Liver (tissue), 3 donors: ENCODE measurements at regions not wholly inside any gene's neighbourhood (a gene's known extent, or its start where the extent isn't known, plus 50 kb on each side); places are given as distances from the start of the nearest gene placed in this dataset.

Source experiments
- JUND ChIP-seq, 2 donors: IDR thresholded peaks; 2 replicates each; pipeline ENCODE4 v1.6.1; 2016; ENCODE audit warnings: antibody characterized with exemption in 2 of 2
- RAD21 ChIP-seq, 2 donors: IDR thresholded peaks; 2 replicates each; pipeline ENCODE4 v1.6.1; 2016; ENCODE audit warnings: antibody characterized with exemption in 2 of 2, mild to moderate bottlenecking in 2 of 2
- RXRA ChIP-seq, 2 donors: IDR thresholded peaks; 2 replicates each; pipeline ENCODE4 v1.6.1; 2017 to 2018; ENCODE audit warnings: antibody characterized with exemption in 2 of 2, mild to moderate bottlenecking in 1 of 2
- TAF1 ChIP-seq: conservative IDR thresholded peaks from 2 replicates; pipeline ENCODE4 v1.6.1; 2016; ENCODE audit warnings: antibody characterized with exemption, mild to moderate bottlenecking
- TF ChIP-seq, protein P1 (sequence below): fragments of 150-350 bp; IDR thresholded peaks from 2 replicates; pipeline ENCODE4 v1.5.1; 2017; ENCODE audit warnings: improper control_type of control experiment, low read depth, low read length; ENCODE audit not compliant: missing input control
- TF ChIP-seq, protein P2 (sequence below): IDR thresholded peaks from 2 replicates; pipeline ENCODE4 v1.6.1; 2016; ENCODE audit warnings: antibody characterized with exemption, mild to moderate bottlenecking
- TF ChIP-seq, protein P3 (sequence below): IDR thresholded peaks from 2 replicates; pipeline ENCODE4 v1.6.1; 2016; ENCODE audit warnings: antibody characterized with exemption
- TF ChIP-seq, protein P4 (sequence below): IDR thresholded peaks from 2 replicates; pipeline ENCODE4 v1.6.1; 2016; ENCODE audit warnings: antibody characterized with exemption
- donor health status: healthy.
- donor health status: healthy.

DNA sequence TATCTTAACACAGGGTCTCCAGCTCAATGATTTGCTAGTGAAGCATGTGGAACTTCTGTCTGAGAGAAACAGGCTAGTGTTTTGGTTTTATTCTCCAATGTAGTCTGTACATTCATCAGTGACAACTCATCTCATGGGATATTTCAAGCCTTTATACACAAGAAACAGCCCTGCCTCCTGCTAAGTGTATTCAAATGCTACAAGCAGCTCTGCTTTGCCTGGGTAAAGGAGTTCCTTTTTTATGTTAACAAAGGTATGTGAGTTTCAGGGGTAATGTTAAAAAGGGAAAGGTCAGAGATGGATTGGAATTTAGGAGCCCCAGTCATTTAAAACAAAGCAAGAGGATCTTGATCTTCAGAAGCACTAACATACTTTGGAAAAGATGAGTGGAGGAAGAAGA, 498.7 kb downstream of the ISL1 start:
- TF ChIP-seq, protein P1, sequence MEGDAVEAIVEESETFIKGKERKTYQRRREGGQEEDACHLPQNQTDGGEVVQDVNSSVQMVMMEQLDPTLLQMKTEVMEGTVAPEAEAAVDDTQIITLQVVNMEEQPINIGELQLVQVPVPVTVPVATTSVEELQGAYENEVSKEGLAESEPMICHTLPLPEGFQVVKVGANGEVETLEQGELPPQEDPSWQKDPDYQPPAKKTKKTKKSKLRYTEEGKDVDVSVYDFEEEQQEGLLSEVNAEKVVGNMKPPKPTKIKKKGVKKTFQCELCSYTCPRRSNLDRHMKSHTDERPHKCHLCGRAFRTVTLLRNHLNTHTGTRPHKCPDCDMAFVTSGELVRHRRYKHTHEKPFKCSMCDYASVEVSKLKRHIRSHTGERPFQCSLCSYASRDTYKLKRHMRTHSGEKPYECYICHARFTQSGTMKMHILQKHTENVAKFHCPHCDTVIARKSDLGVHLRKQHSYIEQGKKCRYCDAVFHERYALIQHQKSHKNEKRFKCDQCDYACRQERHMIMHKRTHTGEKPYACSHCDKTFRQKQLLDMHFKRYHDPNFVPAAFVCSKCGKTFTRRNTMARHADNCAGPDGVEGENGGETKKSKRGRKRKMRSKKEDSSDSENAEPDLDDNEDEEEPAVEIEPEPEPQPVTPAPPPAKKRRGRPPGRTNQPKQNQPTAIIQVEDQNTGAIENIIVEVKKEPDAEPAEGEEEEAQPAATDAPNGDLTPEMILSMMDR = no peak
- TF ChIP-seq TAF1 (no peak), RXRA (IDR thresholded peaks at IDR 0.05) (no peak), RAD21 (IDR thresholded peaks at IDR 0.05) (no peak), JUND (IDR thresholded peaks at IDR 0.05) (no peak)
- TF ChIP-seq, protein P2, sequence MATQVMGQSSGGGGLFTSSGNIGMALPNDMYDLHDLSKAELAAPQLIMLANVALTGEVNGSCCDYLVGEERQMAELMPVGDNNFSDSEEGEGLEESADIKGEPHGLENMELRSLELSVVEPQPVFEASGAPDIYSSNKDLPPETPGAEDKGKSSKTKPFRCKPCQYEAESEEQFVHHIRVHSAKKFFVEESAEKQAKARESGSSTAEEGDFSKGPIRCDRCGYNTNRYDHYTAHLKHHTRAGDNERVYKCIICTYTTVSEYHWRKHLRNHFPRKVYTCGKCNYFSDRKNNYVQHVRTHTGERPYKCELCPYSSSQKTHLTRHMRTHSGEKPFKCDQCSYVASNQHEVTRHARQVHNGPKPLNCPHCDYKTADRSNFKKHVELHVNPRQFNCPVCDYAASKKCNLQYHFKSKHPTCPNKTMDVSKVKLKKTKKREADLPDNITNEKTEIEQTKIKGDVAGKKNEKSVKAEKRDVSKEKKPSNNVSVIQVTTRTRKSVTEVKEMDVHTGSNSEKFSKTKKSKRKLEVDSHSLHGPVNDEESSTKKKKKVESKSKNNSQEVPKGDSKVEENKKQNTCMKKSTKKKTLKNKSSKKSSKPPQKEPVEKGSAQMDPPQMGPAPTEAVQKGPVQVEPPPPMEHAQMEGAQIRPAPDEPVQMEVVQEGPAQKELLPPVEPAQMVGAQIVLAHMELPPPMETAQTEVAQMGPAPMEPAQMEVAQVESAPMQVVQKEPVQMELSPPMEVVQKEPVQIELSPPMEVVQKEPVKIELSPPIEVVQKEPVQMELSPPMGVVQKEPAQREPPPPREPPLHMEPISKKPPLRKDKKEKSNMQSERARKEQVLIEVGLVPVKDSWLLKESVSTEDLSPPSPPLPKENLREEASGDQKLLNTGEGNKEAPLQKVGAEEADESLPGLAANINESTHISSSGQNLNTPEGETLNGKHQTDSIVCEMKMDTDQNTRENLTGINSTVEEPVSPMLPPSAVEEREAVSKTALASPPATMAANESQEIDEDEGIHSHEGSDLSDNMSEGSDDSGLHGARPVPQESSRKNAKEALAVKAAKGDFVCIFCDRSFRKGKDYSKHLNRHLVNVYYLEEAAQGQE = no peak
- TF ChIP-seq, protein P3, sequence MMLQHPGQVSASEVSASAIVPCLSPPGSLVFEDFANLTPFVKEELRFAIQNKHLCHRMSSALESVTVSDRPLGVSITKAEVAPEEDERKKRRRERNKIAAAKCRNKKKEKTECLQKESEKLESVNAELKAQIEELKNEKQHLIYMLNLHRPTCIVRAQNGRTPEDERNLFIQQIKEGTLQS = no peak
- TF ChIP-seq, protein P4, sequence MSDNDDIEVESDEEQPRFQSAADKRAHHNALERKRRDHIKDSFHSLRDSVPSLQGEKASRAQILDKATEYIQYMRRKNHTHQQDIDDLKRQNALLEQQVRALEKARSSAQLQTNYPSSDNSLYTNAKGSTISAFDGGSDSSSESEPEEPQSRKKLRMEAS = no peak
